Fibroblast of pulmonary artery (primary cell): ENCODE measurements at regions not wholly inside any gene's neighbourhood (a gene's known extent, or its start where the extent isn't known, plus 50 kb on each side); places are given as distances from the start of the nearest gene placed in this dataset.

Experiments used
- DNase-seq: peaks from one replicate; pipeline ENCODE4 v3.0.0-alpha.2; 2010; ENCODE audit warnings: low read depth
- H3K4me3 ChIP-seq: replicated peaks from 2 replicates; pipeline ENCODE4 v1.5.1; 2011; ENCODE audit warnings: low read depth, mild to moderate bottlenecking, control low read depth, low read length, moderate library complexity
- TF ChIP-seq, protein P1 (sequence below): IDR thresholded peaks from 2 replicates; pipeline ENCODE4 v1.5.1; 2011; ENCODE audit warnings: mild to moderate bottlenecking, control low read depth, low read length, inconsistent platforms; ENCODE audit errors: missing control alignments

DNA sequence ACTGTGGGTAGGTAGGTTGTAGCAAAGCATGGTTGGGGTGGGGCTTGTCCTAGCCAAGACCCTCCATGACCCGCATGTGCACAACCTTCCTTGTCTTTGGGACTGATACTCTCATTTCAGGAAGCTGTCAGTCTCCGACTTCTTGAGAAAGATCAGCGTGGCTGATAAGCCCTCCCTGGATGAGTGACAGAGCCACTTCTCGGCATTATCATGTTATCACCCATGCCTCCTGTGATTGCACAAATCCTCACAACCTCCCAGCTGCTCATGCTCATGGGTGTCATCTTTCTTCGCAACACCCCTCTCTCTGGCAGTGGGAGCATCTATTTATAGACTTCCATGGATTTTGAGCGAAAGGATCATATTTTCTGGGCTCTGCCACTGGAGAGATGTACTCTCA lies 314.2 kb downstream of the FOXL1 start:
- TF ChIP-seq, protein P1, sequence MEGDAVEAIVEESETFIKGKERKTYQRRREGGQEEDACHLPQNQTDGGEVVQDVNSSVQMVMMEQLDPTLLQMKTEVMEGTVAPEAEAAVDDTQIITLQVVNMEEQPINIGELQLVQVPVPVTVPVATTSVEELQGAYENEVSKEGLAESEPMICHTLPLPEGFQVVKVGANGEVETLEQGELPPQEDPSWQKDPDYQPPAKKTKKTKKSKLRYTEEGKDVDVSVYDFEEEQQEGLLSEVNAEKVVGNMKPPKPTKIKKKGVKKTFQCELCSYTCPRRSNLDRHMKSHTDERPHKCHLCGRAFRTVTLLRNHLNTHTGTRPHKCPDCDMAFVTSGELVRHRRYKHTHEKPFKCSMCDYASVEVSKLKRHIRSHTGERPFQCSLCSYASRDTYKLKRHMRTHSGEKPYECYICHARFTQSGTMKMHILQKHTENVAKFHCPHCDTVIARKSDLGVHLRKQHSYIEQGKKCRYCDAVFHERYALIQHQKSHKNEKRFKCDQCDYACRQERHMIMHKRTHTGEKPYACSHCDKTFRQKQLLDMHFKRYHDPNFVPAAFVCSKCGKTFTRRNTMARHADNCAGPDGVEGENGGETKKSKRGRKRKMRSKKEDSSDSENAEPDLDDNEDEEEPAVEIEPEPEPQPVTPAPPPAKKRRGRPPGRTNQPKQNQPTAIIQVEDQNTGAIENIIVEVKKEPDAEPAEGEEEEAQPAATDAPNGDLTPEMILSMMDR, result no peak
- peak; percentile 8 for DNase-seq
- H3K4me3 ChIP-seq, result no peak overlapping the region

DNA sequence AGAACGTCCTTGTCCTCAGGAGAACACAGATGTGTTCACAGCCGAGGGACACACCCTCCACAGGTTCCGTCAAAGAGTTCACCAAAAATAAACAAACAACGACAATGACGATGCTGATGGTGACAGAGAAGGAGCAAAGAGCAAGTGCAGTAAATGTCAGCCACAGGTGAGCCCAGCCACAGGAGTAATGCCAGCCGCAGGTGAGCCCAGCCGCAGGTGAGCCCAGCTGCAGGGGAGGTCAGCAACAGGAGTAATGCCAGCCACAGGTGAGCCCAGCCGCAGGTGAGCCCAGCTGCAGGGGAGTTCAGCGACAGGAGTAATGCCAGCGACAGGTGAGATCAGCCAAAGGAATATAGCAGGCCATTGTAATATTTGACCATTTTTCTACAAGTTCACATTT lies 315.2 kb downstream of the FOXL1 start:
- no peak overlapping the region for H3K4me3 ChIP-seq
- no peak for DNase-seq
- TF ChIP-seq, protein P1, result no peak

DNA sequence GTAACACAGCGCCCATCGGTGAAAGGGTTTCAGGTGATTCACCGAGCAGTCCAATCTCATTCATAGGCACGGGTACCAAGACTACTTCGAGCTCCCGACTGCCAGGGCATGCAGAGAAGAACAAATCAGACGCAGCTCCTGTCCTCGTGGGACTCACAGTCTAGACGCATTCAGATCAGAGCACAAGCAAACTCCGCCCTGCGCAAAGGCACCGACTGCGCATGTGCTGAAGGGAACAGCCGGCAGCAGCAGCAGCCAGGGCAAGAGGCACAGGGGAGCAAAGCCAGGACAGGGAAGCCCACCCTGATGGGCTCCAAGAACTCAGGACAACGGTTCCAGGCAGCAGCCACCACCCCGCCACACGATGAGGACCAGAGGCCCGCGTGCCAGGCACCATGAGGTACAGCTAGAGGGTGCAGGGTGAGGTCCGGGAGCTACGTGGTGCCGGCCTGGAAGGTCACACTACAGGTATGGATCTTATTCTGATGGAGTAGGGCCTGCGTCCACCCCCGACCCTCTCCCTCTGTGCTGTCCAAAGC lies 315.7 kb downstream of the FOXL1 start:
- DNase-seq, result no peak
- TF ChIP-seq, protein P1, result no peak
- H3K4me3 ChIP-seq, result no peak overlapping the region

DNA sequence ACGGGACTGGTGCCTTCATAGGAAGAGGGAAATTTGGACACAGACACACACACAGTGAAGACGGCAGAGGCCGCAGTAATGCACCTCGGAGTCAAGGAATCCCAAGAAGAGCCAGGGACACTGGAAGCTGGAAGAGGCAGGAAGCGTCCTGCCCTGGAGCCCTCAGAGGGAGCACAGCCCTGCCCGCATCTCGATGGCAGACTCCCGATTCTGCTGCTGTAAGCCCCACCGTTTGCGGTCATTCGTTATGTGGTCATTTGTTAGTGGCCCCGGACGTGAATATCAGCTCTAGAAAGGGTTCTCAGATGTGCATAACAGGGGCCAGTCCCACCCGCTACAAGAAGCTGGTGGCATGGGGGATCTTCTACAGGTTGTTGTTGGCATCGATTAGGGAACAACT lies 316.6 kb downstream of the FOXL1 start:
- H3K4me3 ChIP-seq, result no peak overlapping the region
- TF ChIP-seq, protein P1, result no peak
- DNase-seq, result no peak

DNA sequence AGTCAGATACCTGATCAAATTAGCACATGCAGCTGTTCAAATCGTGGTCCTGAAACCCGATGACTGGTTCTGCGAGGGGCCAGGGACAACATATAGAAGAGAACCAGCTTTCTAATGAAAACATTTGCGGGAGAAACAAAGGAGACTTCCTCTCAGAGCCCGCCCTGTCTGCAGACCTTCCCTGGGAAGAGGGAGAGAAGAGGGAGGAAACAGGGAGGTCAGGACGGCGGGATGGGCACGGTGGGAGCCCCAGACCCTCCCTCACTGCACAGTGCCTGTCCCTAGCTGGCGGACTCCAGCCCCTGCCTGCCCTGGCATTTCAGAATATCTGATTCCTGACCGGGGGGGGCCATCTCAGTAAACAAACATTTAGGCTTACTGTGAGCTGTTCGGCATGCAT lies 317.3 kb downstream of the FOXL1 start:
- no peak for DNase-seq
- no peak overlapping the region for H3K4me3 ChIP-seq
- TF ChIP-seq, protein P1, result no peak

DNA sequence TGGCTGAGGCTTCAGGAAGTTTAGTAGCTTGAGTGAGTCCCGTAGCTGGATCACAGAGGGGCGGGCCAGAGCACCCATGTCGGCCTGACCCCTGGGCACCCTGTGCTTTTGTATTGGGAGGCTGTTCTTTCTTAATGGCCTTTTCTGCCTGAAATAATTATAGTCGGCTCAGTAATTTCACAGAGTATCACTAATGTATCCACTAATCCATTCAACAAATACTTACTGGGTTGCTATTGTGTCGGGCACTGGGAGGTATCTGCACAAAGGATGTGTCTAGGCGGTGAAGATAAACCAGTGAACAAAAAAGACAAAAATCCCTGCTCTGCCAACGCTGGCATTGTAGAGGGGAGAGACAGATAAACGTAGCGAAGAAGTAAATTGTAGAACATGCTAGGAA lies 318.6 kb downstream of the FOXL1 start:
- TF ChIP-seq, protein P1, result no peak
- no peak overlapping the region for H3K4me3 ChIP-seq
- no peak for DNase-seq

DNA sequence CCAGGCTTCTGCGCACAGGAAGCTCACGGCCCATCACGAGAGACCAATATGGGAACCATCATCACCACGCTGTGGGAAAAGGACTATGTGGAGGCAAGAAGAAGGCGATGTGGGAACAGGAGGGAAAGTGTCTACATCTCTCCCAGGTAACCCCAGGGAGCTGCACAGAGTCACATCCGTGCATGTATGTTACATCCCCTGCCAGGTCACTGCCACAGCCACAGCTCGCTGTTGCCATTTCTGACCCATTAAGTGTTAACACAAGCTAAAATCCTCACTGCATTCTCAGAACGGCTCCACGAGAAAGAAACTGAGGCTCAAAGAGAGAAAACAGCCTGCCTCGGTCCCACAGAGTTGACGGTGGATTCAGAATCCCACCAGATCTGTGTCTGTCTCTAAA lies 319.1 kb downstream of the FOXL1 start:
- DNase-seq, result no peak
- TF ChIP-seq, protein P1, result no peak
- no peak overlapping the region for H3K4me3 ChIP-seq
